ENCODE measurements at regions not wholly inside any gene's neighbourhood (a gene's known extent, or its start where the extent isn't known, plus 50 kb on each side); places are given as distances from the start of the nearest gene placed in this dataset.
A peak's percentile ranks its signal among the peaks of the same experiment; 100 is the strongest.

- no peaks in the 10 kb centered on the region for H3K36me3 ChIP-seq (ENCODE audit: control insufficient read depth in 2 of 2, extremely low read depth in 1 of 2, insufficient read depth in 1 of 2, low read length in 1 of 2)
- ChIA-PET POLR2A (interaction anchor here in 1 of 2 donors (0.6 kb wide), 1 partner anchor 54 kb away, joined by 3 read pairs; no protein-coding TSS in a partner anchor), CTCF (interaction anchor here in 1 of 2 donors (0.6 kb wide), 1 partner anchor 437 kb away, joined by 3 read pairs; no protein-coding TSS in a partner anchor)
- peak overlapping the region; percentile 96 to 98 for H3K27ac Mint-ChIP-seq
- no peak overlapping the region for H3K4me3 ChIP-seq (ENCODE audit: control insufficient read depth in 1 of 2, extremely low read depth in 1 of 2, low read length in 1 of 2)
- H3K36me3 Mint-ChIP-seq, result no peaks in the 10 kb centered on the region
- no CpG with 5 or more reads among the region's 1 CpG for WGBS (ENCODE audit: insufficient coverage)
- ATAC-seq (replicated peaks in 1 of 4), result peak in 1 of 4 experiments; percentile 28
- peaks cover 3 to 7% (median 6%) of the 10 kb centered on the region in 3 donors for H3K9me3 Mint-ChIP-seq
- peaks cover 75 to 86% (median 84%) of the 10 kb centered on the region in 3 donors for H3K4me1 Mint-ChIP-seq
- H3K27me3 Mint-ChIP-seq, result no peaks in the 10 kb centered on the region
- H3K4me1 ChIP-seq (ENCODE audit: control insufficient read depth in 1 of 2, extremely low read depth in 1 of 2, insufficient read depth in 2 of 2, low read length in 2 of 2), result peaks cover 48 to 67% of the 10 kb centered on the region in 2 experiments
- peak in 1 of 35 experiments; percentile 20 for DNase-seq
- H3K4me3 Mint-ChIP-seq, result peak overlapping the region; percentile 32 to 69 (median 39)
- H3K9me3 ChIP-seq, result no peaks in the 10 kb centered on the region
- no peaks in the 10 kb centered on the region for H3K27me3 ChIP-seq (replicated peaks in 1 of 2; ENCODE audit: control insufficient read depth in 2 of 2, extremely low read depth in 1 of 2, insufficient read depth in 2 of 2, low read length in 1 of 2)
- peak overlapping the region; percentile 77 for H3K27ac ChIP-seq (ENCODE audit: low read length)
Measured at GRCh38 chr14:97704316-97704885, 907.2 kb downstream of the VRK1 start.

- no peaks in the 10 kb centered on the region for H3K9me3 ChIP-seq
- H3K27ac ChIP-seq (ENCODE audit: low read length), result peak overlapping the region; percentile 43
- H3K4me1 Mint-ChIP-seq, result peaks cover 82 to 90% (median 90%) of the 10 kb centered on the region in 3 donors
- ATAC-seq (replicated peaks in 1 of 4) (no peak), DNase-seq (no peak)
- WGBS (ENCODE audit: insufficient coverage), result no CpG with 5 or more reads among the region's 2 CpGs
- H3K4me3 ChIP-seq (ENCODE audit: control insufficient read depth in 1 of 2, extremely low read depth in 1 of 2, low read length in 1 of 2), result no peak overlapping the region
- peaks cover 54 to 71% of the 10 kb centered on the region in 2 experiments for H3K4me1 ChIP-seq (ENCODE audit: control insufficient read depth in 1 of 2, extremely low read depth in 1 of 2, insufficient read depth in 2 of 2, low read length in 2 of 2)
- no peaks in the 10 kb centered on the region for H3K27me3 ChIP-seq (replicated peaks in 1 of 2; ENCODE audit: control insufficient read depth in 2 of 2, extremely low read depth in 1 of 2, insufficient read depth in 2 of 2, low read length in 1 of 2)
- no peaks in the 10 kb centered on the region for H3K36me3 Mint-ChIP-seq
- H3K27me3 Mint-ChIP-seq, result no peaks in the 10 kb centered on the region
- ChIA-PET CTCF (interaction anchor here in 1 of 2 donors (0.6 kb wide), 1 partner anchor 436 kb away, joined by 3 read pairs; no protein-coding TSS in a partner anchor), POLR2A (interaction anchor here in 1 of 2 donors (0.6 kb wide), 1 partner anchor 55 kb away, joined by 3 read pairs; no protein-coding TSS in a partner anchor)
- peaks cover 3 to 7% (median 5%) of the 10 kb centered on the region in 3 donors for H3K9me3 Mint-ChIP-seq
- peak overlapping the region; percentile 96 to 98 for H3K27ac Mint-ChIP-seq
- H3K4me3 Mint-ChIP-seq, result peak overlapping the region in 1 of 3 donors; percentile 69
- H3K36me3 ChIP-seq (ENCODE audit: control insufficient read depth in 2 of 2, extremely low read depth in 1 of 2, insufficient read depth in 1 of 2, low read length in 1 of 2), result no peaks in the 10 kb centered on the region
Measured at GRCh38 chr14:97705107-97705506, 907.9 kb downstream of the VRK1 start.

DNA sequence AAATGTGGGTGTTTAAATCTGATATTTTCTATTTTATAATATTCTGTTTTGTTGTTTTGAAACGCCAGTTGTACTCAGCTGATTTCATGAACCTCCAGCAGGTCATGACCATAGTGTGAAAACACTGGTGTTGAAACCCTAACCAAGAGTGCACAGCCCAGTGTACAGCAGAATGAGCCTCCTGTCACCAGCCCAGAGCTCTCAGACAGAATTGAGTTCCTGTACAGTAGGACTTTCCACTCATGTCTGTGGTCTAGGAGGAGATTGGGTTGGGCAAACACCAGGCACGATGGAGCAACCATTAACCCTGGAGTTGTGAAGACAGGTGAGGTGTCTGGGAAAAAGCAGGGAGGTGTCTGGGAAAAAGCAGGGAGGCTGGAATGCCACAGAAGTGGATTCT, 908.8 kb downstream of the VRK1 start:
- Histone ChIP-seq H3K27ac (ENCODE audit: low read length) (peak overlapping the region; percentile 43), H3K4me3 (ENCODE audit: control insufficient read depth in 1 of 2, extremely low read depth in 1 of 2, low read length in 1 of 2) (no peak overlapping the region), H3K27me3 (replicated peaks in 1 of 2; ENCODE audit: control insufficient read depth in 2 of 2, extremely low read depth in 1 of 2, insufficient read depth in 2 of 2, low read length in 1 of 2) (no peaks in the 10 kb centered on the region), H3K4me1 (ENCODE audit: control insufficient read depth in 1 of 2, extremely low read depth in 1 of 2, insufficient read depth in 2 of 2, low read length in 2 of 2) (peaks cover 62 to 74% of the 10 kb centered on the region in 2 experiments), H3K9me3 (no peaks in the 10 kb centered on the region), H3K36me3 (ENCODE audit: control insufficient read depth in 2 of 2, extremely low read depth in 1 of 2, insufficient read depth in 1 of 2, low read length in 1 of 2) (no peaks in the 10 kb centered on the region)
- peaks cover 90 to 95% (median 93%) of the 10 kb centered on the region in 3 donors for H3K4me1 Mint-ChIP-seq
- H3K27me3 Mint-ChIP-seq, result no peaks in the 10 kb centered on the region
- POLR2A ChIA-PET, result interaction anchor here in 1 of 2 donors (0.5 kb wide), 1 partner anchor 336 kb away, joined by 3 read pairs; no protein-coding TSS in a partner anchor
- peak overlapping the region; percentile 93 to 95 for H3K27ac Mint-ChIP-seq
- H3K36me3 Mint-ChIP-seq, result no peaks in the 10 kb centered on the region
- WGBS (ENCODE audit: insufficient coverage), result 25% methylated on average over 1 of the region's 2 CpGs
- peaks cover 3 to 7% (median 5%) of the 10 kb centered on the region in 3 donors for H3K9me3 Mint-ChIP-seq
- ATAC-seq (replicated peaks in 1 of 4) (peak in 2 of 4 experiments; percentile 17 to 32), DNase-seq (peak in 8 of 35 experiments; percentile 12 to 59 (median 24))
- peak overlapping the region in 2 of 3 donors; percentile 3 to 64 for H3K4me3 Mint-ChIP-seq
- CTCF ChIA-PET, result no interaction called here

DNA sequence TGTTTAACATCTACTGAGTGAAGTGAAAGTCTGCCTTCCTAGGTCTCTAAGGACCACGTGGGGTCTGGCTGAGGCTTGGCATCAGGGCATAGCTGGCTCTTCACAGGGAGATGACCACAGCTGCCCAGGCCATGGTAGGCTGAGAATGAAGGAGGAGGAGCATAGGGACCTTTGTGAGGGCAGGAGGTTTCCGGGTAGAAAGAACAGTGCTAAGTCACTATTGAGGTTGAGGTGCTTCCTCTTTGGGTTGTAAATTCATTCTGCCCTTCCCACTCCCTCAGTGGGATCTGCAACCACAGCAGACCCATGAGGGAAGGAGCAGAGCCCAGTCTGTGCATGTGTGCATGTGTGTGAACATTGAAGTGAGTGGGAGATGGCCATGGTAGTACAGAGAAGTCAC, 909.6 kb downstream of the VRK1 start:
- H3K9me3 Mint-ChIP-seq, result peaks cover 3 to 7% (median 5%) of the 10 kb centered on the region in 3 donors
- WGBS (ENCODE audit: insufficient coverage), result 17% methylated on average over 1 of the region's 2 CpGs
- H3K36me3 Mint-ChIP-seq, result no peaks in the 10 kb centered on the region
- peak overlapping the region; percentile 93 to 95 for H3K27ac Mint-ChIP-seq
- CTCF ChIA-PET, result no interaction called here
- H3K27ac ChIP-seq (ENCODE audit: low read length), result peak overlapping the region; percentile 43
- no peaks in the 10 kb centered on the region for H3K27me3 ChIP-seq (replicated peaks in 1 of 2; ENCODE audit: control insufficient read depth in 2 of 2, extremely low read depth in 1 of 2, insufficient read depth in 2 of 2, low read length in 1 of 2)
- H3K36me3 ChIP-seq (ENCODE audit: control insufficient read depth in 2 of 2, extremely low read depth in 1 of 2, insufficient read depth in 1 of 2, low read length in 1 of 2), result no peaks in the 10 kb centered on the region
- DNase-seq (peak in 1 of 35 experiments; percentile 31), ATAC-seq (replicated peaks in 1 of 4) (peak in 1 of 4 experiments; percentile 11)
- H3K9me3 ChIP-seq, result no peaks in the 10 kb centered on the region
- peak overlapping the region in 2 of 3 donors; percentile 45 to 64 for H3K4me3 Mint-ChIP-seq
- peaks cover 62 to 72% of the 10 kb centered on the region in 2 experiments for H3K4me1 ChIP-seq (ENCODE audit: control insufficient read depth in 1 of 2, extremely low read depth in 1 of 2, insufficient read depth in 2 of 2, low read length in 2 of 2)
- H3K4me3 ChIP-seq (ENCODE audit: control insufficient read depth in 1 of 2, extremely low read depth in 1 of 2, low read length in 1 of 2), result no peak overlapping the region
- no peaks in the 10 kb centered on the region for H3K27me3 Mint-ChIP-seq
- POLR2A ChIA-PET, result no interaction called here
- peaks cover 98% of the 10 kb centered on the region in 3 donors for H3K4me1 Mint-ChIP-seq

DNA sequence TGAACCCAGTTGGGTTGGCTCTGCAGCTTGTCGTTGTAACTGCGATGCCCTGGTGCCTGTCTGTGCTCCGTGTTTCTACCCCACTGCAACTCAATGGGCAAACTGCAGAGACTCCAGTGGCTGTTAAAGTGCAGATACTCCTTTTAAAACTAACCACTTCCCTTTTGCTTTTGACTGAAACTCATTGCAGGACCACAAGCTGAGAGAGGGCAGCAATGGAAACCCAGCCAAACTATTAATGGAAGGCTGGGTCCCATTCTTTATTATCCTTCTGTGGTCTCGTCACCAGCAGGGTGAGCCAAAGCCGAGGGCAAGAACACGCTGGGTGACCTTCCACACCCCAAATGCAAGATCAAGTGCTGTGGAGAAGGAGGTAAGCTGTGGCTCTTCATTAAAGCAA, 910.4 kb downstream of the VRK1 start:
- peak overlapping the region; percentile 43 for H3K27ac ChIP-seq (ENCODE audit: low read length)
- Mint-ChIP-seq H3K4me3 (peak overlapping the region in 1 of 3 donors; percentile 64), H3K4me1 (peaks cover 98 to 99% (median 98%) of the 10 kb centered on the region in 3 donors), H3K9me3 (peaks cover 3 to 7% (median 5%) of the 10 kb centered on the region in 3 donors), H3K27me3 (no peaks in the 10 kb centered on the region), H3K36me3 (no peaks in the 10 kb centered on the region), H3K27ac (peak overlapping the region; percentile 93 to 95)
- WGBS (ENCODE audit: insufficient coverage), result no CpG with 5 or more reads among the region's 6 CpGs
- DNase-seq (peak in 8 of 35 experiments; percentile 7 to 49 (median 24)), ATAC-seq (replicated peaks in 1 of 4) (peak; percentile 24 to 39 (median 37))
- H3K9me3 ChIP-seq, result no peaks in the 10 kb centered on the region
- POLR2A ChIA-PET, result no interaction called here
- H3K27me3 ChIP-seq (replicated peaks in 1 of 2; ENCODE audit: control insufficient read depth in 2 of 2, extremely low read depth in 1 of 2, insufficient read depth in 2 of 2, low read length in 1 of 2), result no peaks in the 10 kb centered on the region
- H3K4me1 ChIP-seq (ENCODE audit: control insufficient read depth in 1 of 2, extremely low read depth in 1 of 2, insufficient read depth in 2 of 2, low read length in 2 of 2), result peaks cover 55 to 68% of the 10 kb centered on the region in 2 experiments
- H3K4me3 ChIP-seq (ENCODE audit: control insufficient read depth in 1 of 2, extremely low read depth in 1 of 2, low read length in 1 of 2), result no peak overlapping the region
- CTCF ChIA-PET, result interaction anchor here (0.6 to 1.4 kb wide), 2 partner anchors 105 to 270 kb away, joined by 3 to 5 read pairs; no protein-coding TSS in a partner anchor
- no peaks in the 10 kb centered on the region for H3K36me3 ChIP-seq (ENCODE audit: control insufficient read depth in 2 of 2, extremely low read depth in 1 of 2, insufficient read depth in 1 of 2, low read length in 1 of 2)

DNA sequence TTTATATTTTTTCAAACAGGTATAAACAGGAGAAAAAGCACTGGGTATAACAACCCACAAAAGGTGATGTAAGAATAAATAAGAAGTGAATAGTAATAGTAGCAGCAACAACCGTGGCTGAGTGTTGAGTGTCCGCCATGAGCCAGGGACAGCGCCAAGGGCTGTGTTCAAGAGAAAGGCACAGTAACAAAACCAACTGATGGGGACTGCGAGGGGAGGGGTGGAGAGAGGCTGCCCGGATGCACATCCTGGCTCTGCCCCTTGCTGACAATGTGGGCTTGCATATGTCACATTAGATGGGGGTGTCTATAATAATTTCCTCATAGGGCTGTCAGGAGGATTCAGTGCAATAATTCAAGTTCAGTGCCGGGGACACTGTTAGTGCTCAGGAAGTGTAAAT, 912.4 kb downstream of the VRK1 start:
- Histone ChIP-seq H3K4me3 (ENCODE audit: control insufficient read depth in 1 of 2, extremely low read depth in 1 of 2, low read length in 1 of 2) (no peak overlapping the region), H3K27me3 (replicated peaks in 1 of 2; ENCODE audit: control insufficient read depth in 2 of 2, extremely low read depth in 1 of 2, insufficient read depth in 2 of 2, low read length in 1 of 2) (no peaks in the 10 kb centered on the region), H3K4me1 (ENCODE audit: control insufficient read depth in 1 of 2, extremely low read depth in 1 of 2, insufficient read depth in 2 of 2, low read length in 2 of 2) (peaks cover 46 to 49% of the 10 kb centered on the region in 2 experiments), H3K36me3 (ENCODE audit: control insufficient read depth in 2 of 2, extremely low read depth in 1 of 2, insufficient read depth in 1 of 2, low read length in 1 of 2) (no peaks in the 10 kb centered on the region), H3K27ac (ENCODE audit: low read length) (peak overlapping the region; percentile 59), H3K9me3 (no peaks in the 10 kb centered on the region)
- peak overlapping the region; percentile 89 to 93 for H3K27ac Mint-ChIP-seq
- DNase-seq, result peak in 34 of 35 experiments; percentile 22 to 70 (median 55)
- H3K4me3 Mint-ChIP-seq, result peak overlapping the region; percentile 2 to 41 (median 8)
- peak; percentile 79 to 87 (median 85) for ATAC-seq (replicated peaks in 1 of 4)
- peaks cover 82 to 84% (median 84%) of the 10 kb centered on the region in 3 donors for H3K4me1 Mint-ChIP-seq
- ChIA-PET CTCF (no interaction called here), POLR2A (interaction anchor here in 1 of 2 donors (0.6 kb wide), 1 partner anchor 1249 kb away, joined by 3 read pairs; no protein-coding TSS in a partner anchor)
- no peaks in the 10 kb centered on the region for H3K36me3 Mint-ChIP-seq
- no peaks in the 10 kb centered on the region for H3K27me3 Mint-ChIP-seq
- peaks cover 0 to 3% (median 0%) of the 10 kb centered on the region in 3 donors for H3K9me3 Mint-ChIP-seq
- 37% methylated on average over 5 of the region's 6 CpGs for WGBS (ENCODE audit: insufficient coverage)
